ENCODE measurements at regions not wholly inside any gene's neighbourhood (a gene's known extent, or its start where the extent isn't known, plus 50 kb on each side); places are given as distances from the start of the nearest gene placed in this dataset.

DNA sequence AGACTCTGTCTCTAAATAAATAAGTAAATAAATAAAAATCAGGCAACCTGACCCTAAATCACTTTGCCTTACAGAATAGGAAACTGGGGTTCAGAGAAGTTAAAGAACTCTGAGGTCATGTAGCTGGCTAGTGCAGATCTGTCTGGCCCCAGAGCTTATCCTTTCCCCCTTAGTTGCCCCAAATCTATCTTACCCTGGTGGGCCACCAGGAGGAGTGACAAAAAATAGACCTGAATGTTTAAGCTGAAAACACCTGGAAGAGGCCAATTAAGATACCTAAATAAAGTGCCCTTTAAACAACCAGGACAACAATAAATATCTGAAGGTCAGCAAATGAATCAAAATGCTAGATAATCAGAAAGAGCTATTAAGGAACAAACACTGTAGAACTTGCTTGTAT lies 59.7 kb downstream of the TEX35 start:
- H4K20me1 ChIP-seq (ENCODE audit: low read length), result no peaks in the 10 kb centered on the region
- TF ChIP-seq EZH2 (IDR thresholded peaks at IDR 0.05; ENCODE audit: low read length, unreplicated experiment) (no peak), EZH2phosphoT487 (IDR thresholded peaks at IDR 0.05; ENCODE audit: borderline replicate concordance, low read length) (no peak)
- TF ChIP-seq, protein P1, sequence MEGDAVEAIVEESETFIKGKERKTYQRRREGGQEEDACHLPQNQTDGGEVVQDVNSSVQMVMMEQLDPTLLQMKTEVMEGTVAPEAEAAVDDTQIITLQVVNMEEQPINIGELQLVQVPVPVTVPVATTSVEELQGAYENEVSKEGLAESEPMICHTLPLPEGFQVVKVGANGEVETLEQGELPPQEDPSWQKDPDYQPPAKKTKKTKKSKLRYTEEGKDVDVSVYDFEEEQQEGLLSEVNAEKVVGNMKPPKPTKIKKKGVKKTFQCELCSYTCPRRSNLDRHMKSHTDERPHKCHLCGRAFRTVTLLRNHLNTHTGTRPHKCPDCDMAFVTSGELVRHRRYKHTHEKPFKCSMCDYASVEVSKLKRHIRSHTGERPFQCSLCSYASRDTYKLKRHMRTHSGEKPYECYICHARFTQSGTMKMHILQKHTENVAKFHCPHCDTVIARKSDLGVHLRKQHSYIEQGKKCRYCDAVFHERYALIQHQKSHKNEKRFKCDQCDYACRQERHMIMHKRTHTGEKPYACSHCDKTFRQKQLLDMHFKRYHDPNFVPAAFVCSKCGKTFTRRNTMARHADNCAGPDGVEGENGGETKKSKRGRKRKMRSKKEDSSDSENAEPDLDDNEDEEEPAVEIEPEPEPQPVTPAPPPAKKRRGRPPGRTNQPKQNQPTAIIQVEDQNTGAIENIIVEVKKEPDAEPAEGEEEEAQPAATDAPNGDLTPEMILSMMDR (conservative IDR thresholded peaks at IDR 0.05; ENCODE audit: low read depth, low read length), result no peak; the same call in 1 of the 2 replicates
- ChIA-PET CTCF (interaction anchor here (0.6 to 0.7 kb wide), 2 partner anchors 81 to 154 kb away, joined by 3 to 4 read pairs; no protein-coding TSS in a partner anchor), POLR2A (ENCODE audit: unreplicated experiment) (no interaction called here)
- no peaks in the 10 kb centered on the region for H3K9me2 ChIP-seq (replicated peaks; ENCODE audit: low read length)
- no peak overlapping the region for H3K4me3 ChIP-seq (ENCODE audit: low read length)
- ATAC-seq (no peak), DNase-seq (no peak)
- no peak overlapping the region for H3K27ac ChIP-seq (ENCODE audit: low read length)
- no peaks in the 10 kb centered on the region for H3K4me1 ChIP-seq (ENCODE audit: insufficient read depth, low read length)
- H2AFZ ChIP-seq (ENCODE audit: low read length), result no peak overlapping the region
- no peak overlapping the region for H3K9ac ChIP-seq (ENCODE audit: low read length)
- BruUV-seq (replicated peaks), result no TSS peak
- intact Hi-C loops (cut with micrococcal nuclease), result no loop called here
- no peaks in the 10 kb centered on the region for H3K36me3 ChIP-seq (ENCODE audit: low read depth, low read length)
- H3K27me3 ChIP-seq (ENCODE audit: low read length), result no peaks in the 10 kb centered on the region
- no peaks in the 10 kb centered on the region for H3F3A ChIP-seq (ENCODE audit: low read length, unreplicated experiment)
- no peaks in the 10 kb centered on the region for H3K9me3 ChIP-seq (ENCODE audit: low read length)
- no peak overlapping the region for H3K4me2 ChIP-seq (ENCODE audit: low read length)
- H3K79me2 ChIP-seq (ENCODE audit: low read length), result no peaks in the 10 kb centered on the region

DNA sequence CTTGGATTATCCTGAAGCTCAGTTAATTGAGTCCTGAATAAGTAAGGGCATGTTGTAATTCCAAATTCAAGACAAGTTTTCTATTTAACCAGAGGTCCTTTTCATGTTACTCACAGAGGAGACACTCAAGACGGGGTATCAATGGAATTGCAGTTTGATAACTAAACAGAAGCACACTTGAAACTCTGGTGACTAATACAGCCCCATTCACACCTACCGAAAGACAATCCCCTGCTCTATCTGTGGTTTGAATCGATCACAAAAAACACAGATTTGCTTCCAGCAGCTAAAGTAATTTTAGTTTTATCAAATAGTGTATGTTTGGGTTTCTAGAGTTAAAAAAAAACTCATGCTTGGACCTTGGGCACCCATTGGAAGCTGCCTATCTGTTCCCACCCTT lies 60.4 kb downstream of the TEX35 start:
- no peaks in the 10 kb centered on the region for H3K36me3 ChIP-seq (ENCODE audit: low read depth, low read length)
- intact Hi-C loops (cut with micrococcal nuclease), result no loop called here
- H3K4me2 ChIP-seq (ENCODE audit: low read length), result no peak overlapping the region
- ChIA-PET POLR2A (ENCODE audit: unreplicated experiment) (no interaction called here), CTCF (no interaction called here)
- no peaks in the 10 kb centered on the region for H4K20me1 ChIP-seq (ENCODE audit: low read length)
- ATAC-seq (no peak), DNase-seq (no peak)
- BruUV-seq (replicated peaks), result no TSS peak
- H3K9me3 ChIP-seq (ENCODE audit: low read length), result no peaks in the 10 kb centered on the region
- no peaks in the 10 kb centered on the region for H3F3A ChIP-seq (ENCODE audit: low read length, unreplicated experiment)
- H3K4me3 ChIP-seq (ENCODE audit: low read length), result no peak overlapping the region
- TF ChIP-seq EZH2phosphoT487 (IDR thresholded peaks at IDR 0.05; ENCODE audit: borderline replicate concordance, low read length), result no peak
- TF ChIP-seq, protein P1 (conservative IDR thresholded peaks at IDR 0.05; ENCODE audit: low read depth, low read length), result no peak
- no peak for TF ChIP-seq EZH2 (IDR thresholded peaks at IDR 0.05; ENCODE audit: low read length, unreplicated experiment)
- no peaks in the 10 kb centered on the region for H3K79me2 ChIP-seq (ENCODE audit: low read length)
- H3K27ac ChIP-seq (ENCODE audit: low read length), result no peak overlapping the region
- H3K27me3 ChIP-seq (ENCODE audit: low read length), result no peaks in the 10 kb centered on the region
- H3K4me1 ChIP-seq (ENCODE audit: insufficient read depth, low read length), result no peaks in the 10 kb centered on the region
- H3K9ac ChIP-seq (ENCODE audit: low read length), result no peak overlapping the region
- H3K9me2 ChIP-seq (replicated peaks; ENCODE audit: low read length), result no peaks in the 10 kb centered on the region
- no peak overlapping the region for H2AFZ ChIP-seq (ENCODE audit: low read length)

DNA sequence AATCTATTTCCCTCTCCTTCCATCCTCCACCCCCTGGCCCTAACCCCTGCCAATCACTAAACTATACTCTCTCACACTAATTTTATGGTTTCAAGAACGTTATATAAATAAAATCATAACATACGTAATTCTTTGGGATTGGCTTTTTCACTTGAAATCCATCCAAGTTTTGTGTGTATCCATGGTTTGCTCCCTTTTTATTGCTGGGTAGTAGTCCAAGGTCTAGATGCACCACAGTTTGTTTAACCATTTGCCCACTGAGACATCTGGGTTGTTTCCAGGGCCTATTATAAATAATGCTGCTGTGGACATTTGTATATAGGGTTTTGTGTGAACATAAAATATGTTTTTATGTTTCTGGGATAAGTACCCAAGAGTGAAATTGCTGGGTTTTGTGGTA lies 61.4 kb downstream of the TEX35 start:
- H3K9me3 ChIP-seq (ENCODE audit: low read length), result no peaks in the 10 kb centered on the region
- intact Hi-C loops (cut with micrococcal nuclease), result no loop called here

More for the DNA sequence above, 61.4 kb downstream of the TEX35 start:
- Histone ChIP-seq H3K36me3 (ENCODE audit: low read depth, low read length) (no peaks in the 10 kb centered on the region), H3K27ac (ENCODE audit: low read length) (no peak overlapping the region), H3K4me3 (ENCODE audit: low read length) (no peak overlapping the region), H3K9ac (ENCODE audit: low read length) (no peak overlapping the region), H4K20me1 (ENCODE audit: low read length) (no peaks in the 10 kb centered on the region), H3K9me2 (replicated peaks; ENCODE audit: low read length) (no peaks in the 10 kb centered on the region), H2AFZ (ENCODE audit: low read length) (no peak overlapping the region), H3F3A (ENCODE audit: low read length, unreplicated experiment) (no peaks in the 10 kb centered on the region), H3K27me3 (ENCODE audit: low read length) (no peaks in the 10 kb centered on the region), H3K4me1 (ENCODE audit: insufficient read depth, low read length) (no peaks in the 10 kb centered on the region), H3K4me2 (ENCODE audit: low read length) (no peak overlapping the region), H3K79me2 (ENCODE audit: low read length) (no peaks in the 10 kb centered on the region)
- no peak for DNase-seq
- no peak for TF ChIP-seq EZH2phosphoT487 (IDR thresholded peaks at IDR 0.05; ENCODE audit: borderline replicate concordance, low read length)
- TF ChIP-seq, protein P1 (conservative IDR thresholded peaks at IDR 0.05; ENCODE audit: low read depth, low read length), result no peak
- no peak for TF ChIP-seq EZH2 (IDR thresholded peaks at IDR 0.05; ENCODE audit: low read length, unreplicated experiment)
- ChIA-PET CTCF (no interaction called here), POLR2A (ENCODE audit: unreplicated experiment) (no interaction called here)
- no TSS peak for BruUV-seq (replicated peaks)
- no peak; the same call in 1 of the 2 replicates for ATAC-seq
